T47D (cell line): ENCODE measurements at regions not wholly inside any gene's neighbourhood (a gene's known extent, or its start where the extent isn't known, plus 50 kb on each side); places are given as distances from the start of the nearest gene placed in this dataset.
"Not testable (repeated sequence)": the region's sequence is repeated elsewhere in the genome, so short reads cannot be mapped to it uniquely, and the experiment has no call there.

ENCODE experiments used
- DNase-seq, 2 experiments: peaks; one replicate each; pipeline versions ENCODE4 v3.0.0 to v3.0.0-alpha.2; 2011 to 2012; ENCODE audit warnings: low read depth in 1 of 2, low spot score in 1 of 2
- JUND ChIP-seq: IDR thresholded peaks from 2 replicates; pipeline ENCODE4 v1.6.1; 2012; ENCODE audit warnings: low read depth
- in situ Hi-C: cut with HindIII; loops from 2 replicates; pipeline ENCODE4 v1.10.0; 2016; ENCODE audit warnings: low sequenced_read_pairs, low pct_unique_long_range_greater_than_20kb

DNA sequence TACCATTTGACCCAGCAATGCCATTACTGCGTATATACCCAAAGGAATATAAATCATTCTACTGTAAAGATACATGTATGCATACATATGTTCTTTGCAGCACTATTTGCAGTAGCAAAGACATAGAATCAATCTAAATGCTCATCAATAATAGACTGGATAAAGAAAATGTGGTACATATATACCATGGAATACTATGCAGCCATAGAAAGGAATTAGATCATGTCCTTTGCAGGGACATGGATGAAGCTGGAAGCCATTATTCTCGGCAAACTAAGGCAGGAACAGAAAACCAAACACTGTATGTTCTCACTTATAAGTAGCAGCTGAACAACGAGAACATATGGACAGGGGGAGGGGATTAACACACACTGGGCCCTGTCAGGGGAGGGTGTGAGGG lies 54.8 kb upstream of the ZNF30 start:
- in situ Hi-C loops, DNase-seq: not testable (repeated sequence)

DNA sequence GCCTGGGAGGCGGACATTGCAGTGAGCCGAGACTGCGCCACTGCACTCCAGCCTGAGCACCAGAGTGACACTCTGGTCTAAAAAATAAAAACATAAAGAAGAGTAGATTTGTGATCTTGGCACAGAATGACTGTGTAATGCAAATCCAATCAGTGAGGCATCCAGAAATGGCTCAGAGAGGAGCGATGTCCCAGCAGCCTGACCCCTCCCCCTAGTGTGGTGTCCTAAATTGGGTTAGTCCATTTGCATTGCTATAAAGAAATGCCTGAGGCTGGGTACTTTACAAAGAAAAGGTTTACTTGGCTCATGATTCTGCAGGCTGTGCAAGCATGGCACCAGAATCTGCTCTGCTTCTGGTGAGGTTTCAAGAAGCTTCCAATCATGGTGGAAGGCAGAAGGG lies 59.1 kb upstream of the ZNF30 start:
- TF ChIP-seq JUND, result no peak
- in situ Hi-C loops, result no loop called here
- DNase-seq, result no peak

DNA sequence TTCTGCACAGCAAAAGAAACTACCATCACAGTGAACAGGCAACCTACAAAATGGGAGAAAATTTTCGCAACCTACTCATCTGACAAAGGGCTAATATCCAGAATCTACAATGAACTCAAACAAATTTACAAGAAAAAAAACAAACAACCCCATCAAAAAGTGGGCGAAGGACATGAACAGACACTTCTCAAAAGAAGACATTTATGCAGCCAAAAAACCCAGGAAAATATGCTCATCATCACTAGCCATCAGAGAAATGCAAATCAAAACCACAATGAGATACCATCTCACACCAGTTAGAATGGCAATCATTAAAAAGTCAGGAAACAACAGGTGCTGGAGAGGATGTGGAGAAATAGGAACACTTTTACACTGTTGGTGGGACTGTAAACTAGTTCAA lies 61.5 kb upstream of the ZNF30 start:
- in situ Hi-C loops, DNase-seq: not testable (repeated sequence)

DNA sequence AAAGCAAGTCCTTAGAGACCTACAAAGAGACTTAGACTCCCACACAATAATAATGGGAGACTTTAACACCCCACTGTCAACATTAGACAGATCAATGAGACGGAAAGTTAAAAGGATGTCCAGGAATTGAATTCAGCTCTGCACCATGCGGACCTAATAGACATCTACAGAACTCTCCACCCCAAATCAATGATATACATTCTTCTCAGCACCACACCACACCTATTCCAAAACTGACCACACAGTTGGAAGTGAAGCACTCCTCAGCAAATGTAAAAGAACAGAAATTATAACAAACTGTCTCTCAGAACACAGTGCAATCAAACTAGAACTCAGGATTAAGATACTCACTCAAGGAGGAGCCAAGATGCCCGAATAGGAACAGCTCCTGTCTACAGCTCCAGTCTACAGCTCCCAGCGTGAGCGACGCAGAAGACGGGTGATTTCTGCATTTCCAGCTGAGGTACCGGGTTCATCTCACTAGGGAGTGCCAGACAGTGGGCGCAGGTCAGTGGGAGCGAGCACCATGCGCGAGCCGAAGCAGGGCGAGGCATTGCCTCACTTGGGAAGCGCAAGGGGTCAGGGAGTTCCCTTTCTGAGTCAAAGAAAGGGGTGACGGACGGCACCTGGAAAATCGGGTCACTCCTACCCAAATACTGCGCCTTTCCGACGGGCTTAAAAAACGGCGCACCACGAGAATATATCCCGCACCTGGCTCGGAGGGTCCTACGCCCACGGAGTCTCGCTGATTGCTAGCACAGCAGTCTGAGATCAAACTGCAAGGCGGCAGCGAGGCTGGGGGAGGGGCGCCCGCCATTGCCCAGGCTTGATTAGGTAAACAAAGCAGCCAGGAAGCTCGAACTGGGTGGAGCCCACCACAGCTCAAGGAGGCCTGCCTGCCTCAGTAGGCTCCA lies 66.6 kb upstream of the ZNF30 start:
- DNase-seq, in situ Hi-C loops: not testable (repeated sequence)

DNA sequence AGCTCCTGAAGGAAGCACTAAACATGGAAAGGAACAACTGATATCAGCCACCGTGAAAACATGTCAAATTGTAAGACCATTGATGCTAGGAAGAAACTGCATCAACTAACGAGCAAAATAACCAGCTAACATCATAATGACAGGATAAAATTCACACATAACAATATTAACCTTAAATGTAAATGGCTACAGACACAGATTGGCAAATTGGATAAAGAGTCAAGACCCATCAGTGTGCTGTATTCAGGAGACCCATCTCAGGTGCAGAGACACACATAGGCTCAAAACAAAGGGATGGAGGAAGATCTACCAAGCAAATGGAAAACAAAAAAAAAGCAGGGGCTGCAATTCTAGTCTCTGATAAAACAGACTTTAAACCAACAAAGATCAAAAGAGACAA lies 67.4 kb upstream of the ZNF30 start:
- in situ Hi-C loops, DNase-seq: not testable (repeated sequence)

DNA sequence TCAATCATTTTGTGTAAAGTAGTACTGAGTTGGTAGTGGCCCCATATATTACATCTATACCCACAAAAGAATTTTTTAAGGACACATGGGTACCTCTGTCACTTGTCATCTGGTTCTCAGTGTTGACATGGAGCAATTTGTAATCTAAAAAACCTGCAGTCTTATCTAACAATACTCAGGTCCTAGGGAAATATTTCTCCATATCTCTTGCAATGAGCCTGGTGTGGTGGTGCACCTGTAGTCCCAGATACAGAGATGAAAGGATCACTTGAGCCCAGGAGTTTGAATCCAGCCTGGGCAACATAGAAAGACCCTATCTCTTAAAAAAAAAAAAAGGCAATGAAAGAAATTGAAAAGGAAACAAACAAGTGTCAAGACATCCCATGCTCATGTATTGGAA lies 70.7 kb upstream of the ZNF30 start:
- no peak for DNase-seq
- in situ Hi-C loops, result no loop called here

DNA sequence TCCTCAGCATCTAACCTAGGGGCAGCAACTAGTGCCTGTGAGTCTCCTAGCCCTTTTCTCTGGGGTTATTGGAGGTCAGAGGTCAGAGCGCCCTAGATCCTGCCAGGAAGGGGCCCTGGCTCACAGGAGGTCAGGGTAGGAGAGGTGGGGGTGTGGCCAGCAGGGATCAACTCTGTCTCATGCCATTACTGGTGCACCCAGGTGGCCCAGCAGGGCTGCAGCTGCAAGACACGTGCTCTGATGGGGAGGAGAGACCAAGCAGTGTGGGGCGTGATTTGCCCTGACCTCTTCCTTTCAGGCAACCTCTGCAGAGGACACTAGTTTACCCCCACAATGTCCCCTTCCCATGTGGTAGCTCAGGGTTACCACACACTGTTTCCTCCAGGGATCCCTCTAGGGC lies 73.3 kb upstream of the ZNF30 start:
- in situ Hi-C loops, result no loop called here
- no peak for DNase-seq
- no peak for TF ChIP-seq JUND

More for the DNA sequence above, 70.7 kb upstream of the ZNF30 start:
- no peak for TF ChIP-seq JUND

DNA sequence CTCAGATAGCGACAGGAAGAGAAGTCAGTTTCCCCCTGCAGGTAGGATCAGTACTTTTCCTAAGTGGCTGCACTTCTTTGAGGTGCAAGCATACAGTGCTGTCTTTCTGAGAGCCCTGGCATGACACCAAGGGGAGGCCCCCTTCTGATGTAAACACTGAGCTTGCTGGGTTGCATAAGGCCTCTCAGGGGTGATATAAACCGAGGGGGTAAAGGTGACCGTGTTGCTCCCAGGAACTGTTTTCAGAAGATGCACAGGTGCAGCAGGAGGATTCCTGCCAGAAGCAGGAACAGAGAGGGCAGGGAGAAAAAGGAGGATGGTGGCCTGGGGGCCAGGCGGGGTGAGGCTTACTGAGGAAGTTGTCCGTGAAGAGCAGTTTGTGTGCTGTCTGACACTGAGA lies 74.0 kb upstream of the ZNF30 start:
- DNase-seq, result no peak
- in situ Hi-C loops, result no loop called here

DNA sequence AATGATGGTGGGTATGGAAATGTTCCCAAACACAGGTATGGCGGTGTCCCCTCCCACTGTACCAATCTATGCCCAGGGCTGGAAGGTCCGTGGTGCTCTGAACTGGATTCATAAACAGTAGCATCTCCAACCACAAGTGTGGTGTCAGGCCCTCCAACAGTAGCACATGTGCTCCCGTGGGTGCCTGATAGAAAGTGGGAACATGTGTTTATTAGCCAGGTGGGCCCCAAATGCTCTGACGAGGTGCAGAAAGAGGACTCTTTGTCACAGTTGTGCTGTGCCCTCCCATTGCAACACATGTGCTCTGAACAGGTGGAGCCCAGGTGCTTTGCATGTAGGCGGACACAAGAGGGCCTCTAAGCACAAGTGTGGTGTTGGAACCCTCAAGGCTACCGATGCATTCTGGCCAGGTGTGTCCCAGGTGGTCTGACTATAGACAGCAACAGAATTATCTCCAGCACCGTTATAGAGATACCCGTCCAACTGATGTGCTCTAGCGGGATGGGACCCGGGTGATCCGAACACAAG lies 75.4 kb upstream of the ZNF30 start:
- in situ Hi-C loops, result no loop called here
- TF ChIP-seq JUND, result no peak

More for the DNA sequence above, 74.0 kb upstream of the ZNF30 start:
- no peak for TF ChIP-seq JUND

DNA sequence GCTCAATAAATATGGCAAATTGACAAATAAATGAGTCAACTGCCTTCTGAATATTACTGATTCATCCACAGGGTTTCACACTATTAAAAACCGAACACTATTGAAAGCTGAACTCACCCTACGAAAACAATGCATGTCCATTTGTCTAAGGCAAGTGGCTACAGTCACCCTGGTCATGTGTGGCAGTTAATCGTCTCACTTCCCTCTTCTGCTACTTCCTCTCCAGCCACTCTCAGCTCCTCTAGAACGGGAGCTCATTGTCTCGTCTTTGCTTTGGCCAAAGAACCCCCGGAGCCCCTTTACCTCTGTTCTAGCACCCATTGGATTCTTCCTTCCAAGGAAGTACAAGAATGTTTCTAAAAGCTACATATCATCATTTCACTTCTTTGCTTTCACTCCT lies 74.4 kb upstream of the ZNF599 start:
- in situ Hi-C loops, result no loop called here
- TF ChIP-seq JUND, result no peak

More for the DNA sequence above, 75.4 kb upstream of the ZNF30 start:
- peak; percentile 19 to 66 for DNase-seq

DNA sequence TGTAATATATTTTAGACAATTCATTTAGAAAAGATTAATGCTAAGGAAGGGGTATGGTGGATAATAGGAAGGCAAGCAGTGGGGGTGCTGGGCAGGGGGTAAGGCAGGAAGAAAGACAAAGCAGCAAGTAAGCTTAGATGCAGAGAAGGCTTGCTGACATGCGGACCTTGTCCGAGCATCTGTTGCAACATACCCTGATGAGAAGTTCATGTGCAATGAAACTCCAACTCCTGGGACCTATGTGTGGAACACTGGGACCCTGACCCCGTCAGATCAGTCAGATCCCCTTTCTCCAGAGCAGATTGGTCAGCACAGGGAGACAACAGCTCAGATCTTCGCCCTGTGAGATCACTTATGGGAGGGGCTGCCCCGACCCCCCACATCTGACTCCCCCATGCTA lies 71.3 kb upstream of the ZNF599 start:
- in situ Hi-C loops, result no loop called here
- no peak for TF ChIP-seq JUND
- DNase-seq, result no peak

More for the DNA sequence above, 74.4 kb upstream of the ZNF599 start:
- DNase-seq, result no peak

DNA sequence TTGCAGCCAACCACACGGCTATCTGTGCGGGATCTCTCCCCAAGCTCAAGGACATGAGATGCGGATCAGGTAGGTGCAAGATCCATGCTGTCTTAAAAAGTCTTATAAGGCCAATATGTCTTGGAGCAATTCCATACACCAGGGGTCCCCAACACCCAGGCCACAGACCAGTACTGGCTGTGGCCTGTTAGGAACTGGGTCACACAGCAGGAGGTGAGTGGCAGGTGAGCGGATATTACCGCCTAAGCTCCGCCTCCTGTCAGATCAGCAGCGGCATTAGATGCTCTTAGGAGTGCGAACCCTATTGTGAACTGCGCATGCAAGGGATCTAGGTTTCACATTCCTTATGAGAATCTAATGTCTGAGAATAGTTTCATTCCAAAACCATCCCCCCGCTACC lies 68.8 kb upstream of the ZNF599 start:
- no peak for DNase-seq
- TF ChIP-seq JUND, result no peak
- in situ Hi-C loops, result no loop called here

DNA sequence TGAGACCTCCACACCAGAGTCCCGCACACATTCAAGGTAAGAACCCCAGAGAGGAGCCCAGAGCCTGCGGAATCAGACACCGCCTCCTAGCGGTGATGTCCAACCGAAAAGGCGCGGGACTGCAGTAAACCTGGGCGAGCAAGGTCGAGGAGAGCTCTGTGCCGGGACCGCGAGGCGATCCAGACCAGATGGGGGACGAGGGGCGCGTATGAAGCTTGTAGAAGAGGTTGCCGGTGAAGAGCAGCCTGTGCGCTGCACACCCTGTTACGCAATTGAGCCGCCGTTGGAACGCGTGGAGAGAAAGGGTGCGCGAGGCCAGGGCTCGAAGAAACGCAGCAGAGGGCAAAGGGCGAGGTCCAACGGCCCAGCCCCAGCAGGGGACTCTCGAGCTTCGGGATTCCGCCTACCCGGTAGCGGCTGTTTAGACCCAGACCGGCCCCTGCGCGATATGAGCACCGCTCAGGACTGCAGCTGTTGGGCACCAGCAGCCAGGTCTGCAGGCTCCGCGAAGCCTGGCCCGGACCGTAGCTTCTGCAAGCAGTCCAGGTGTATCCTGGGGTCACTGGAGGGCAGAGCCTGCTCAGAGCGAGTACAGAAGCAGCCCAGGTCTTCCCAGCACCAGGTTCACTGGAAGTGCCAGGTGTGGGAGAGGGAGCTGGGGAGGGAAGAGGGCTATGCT lies 65.9 kb upstream of the ZNF599 start:
- no peak for TF ChIP-seq JUND
- in situ Hi-C loops, result no loop called here
- DNase-seq, result peak in 1 of 2 experiments; percentile 38
